ENCODE measurements at regions not wholly inside any gene's neighbourhood (a gene's known extent, or its start where the extent isn't known, plus 50 kb on each side); places are given as distances from the start of the nearest gene placed in this dataset.
"Not testable (repeated sequence)": the region's sequence is repeated elsewhere in the genome, so short reads cannot be mapped to it uniquely, and the experiment has no call there.

- DNase-seq, result no peak
These were observed 1530.0 kb downstream of the PCDH18 start for GRCh38 chr4:136002316-136002715.

DNA sequence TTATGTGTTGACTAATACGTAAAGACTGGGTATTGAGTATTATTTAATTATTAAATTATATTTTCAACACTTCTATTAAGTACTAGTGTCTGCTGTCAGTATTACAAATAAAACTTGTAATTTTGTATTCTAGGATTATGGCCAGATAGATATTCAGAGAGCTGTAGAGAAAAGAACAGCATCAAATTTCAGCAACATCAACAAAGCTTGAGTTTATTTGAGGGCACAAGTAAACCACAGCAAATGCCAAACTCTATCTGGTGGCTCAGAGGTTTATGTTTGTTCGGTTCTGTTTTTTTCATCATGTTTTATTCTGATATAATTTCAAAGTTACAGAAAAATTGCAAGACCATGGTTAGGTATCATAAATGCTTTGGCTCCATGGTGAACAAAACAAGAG is 1530.5 kb downstream of the PCDH18 start:
- no peak for DNase-seq

DNA sequence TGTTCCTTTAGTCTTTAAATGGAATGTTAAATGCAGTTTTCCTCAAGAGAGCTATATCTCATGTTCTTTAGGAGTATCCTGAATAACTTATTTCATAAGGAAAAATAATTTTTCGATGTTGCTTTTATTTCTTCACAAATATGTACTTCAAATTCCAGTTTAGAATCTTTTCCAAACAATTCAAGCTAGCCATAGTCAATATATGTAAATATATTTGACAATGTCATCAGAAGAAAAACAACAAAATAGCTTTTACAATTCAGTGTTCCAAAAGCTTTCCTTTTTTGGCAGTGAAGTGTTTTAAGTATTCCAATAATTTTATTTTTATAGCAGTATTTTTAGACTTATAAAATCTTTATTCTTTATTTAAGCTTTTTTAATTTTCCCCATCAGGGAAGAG is 1532.0 kb downstream of the PCDH18 start:
- no peak for DNase-seq

DNA sequence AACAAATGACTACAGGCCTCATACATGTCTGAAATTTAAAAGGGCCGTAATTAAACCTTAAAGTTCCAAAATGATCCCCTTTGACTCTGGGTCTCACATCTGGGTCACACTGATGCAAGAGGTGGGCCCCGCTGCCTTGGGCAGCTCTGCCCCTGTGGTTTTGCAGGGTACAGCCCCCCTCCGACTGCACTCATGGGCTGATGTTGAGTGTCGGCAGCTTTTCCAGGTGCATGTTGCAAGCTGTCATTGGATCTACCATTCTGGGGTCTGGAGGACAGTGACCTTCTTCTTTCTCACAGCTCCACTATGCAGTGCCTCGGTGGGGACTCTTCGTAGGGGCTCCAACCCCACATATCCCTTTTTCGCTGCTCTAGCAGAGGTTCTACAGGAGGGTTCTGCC is 1537.9 kb downstream of the PCDH18 start:
- no peak for DNase-seq

DNA sequence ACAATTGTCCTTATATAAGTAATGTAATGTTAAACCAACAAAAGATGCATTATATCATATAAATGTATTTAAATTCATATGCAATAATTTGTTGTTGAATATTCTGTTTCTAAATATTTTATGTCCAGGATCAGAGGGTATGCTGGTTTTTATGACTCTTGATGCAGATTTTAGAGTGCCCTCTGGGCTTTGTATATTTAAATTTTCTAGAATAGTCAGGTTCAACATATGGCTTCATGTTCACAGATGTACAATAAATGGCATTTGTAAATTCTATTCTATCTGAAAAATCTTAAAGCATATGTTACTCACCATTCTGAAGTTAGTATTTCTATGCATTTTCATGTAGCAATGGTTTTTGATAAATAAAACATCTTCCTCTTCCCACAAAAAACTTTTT is 1555.4 kb downstream of the PCDH18 start:
- no peak for DNase-seq

GRCh38 chr4:135966936-135967335 is 1565.4 kb downstream of the PCDH18 start:
- DNase-seq, result no peak

DNA sequence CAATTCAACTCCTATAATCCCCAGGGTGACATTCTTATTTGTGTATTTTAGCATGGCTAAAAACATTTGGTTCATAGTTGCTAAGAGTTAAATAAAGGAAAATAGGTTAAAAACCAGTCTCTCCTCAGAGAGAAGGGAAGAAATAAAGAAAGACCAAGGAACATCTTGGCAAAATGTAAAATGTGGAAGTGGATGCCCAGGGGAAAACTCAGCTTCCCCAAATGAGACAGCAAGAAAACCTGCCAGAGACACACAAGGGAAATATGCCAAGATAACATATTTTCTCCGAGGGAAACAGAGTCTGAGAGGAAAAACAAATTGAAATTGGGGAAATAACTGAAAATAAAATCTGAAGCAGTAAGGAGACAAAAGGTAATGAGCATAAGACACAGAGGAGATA is 1569.3 kb downstream of the PCDH18 start:
- DNase-seq, result no peak

DNA sequence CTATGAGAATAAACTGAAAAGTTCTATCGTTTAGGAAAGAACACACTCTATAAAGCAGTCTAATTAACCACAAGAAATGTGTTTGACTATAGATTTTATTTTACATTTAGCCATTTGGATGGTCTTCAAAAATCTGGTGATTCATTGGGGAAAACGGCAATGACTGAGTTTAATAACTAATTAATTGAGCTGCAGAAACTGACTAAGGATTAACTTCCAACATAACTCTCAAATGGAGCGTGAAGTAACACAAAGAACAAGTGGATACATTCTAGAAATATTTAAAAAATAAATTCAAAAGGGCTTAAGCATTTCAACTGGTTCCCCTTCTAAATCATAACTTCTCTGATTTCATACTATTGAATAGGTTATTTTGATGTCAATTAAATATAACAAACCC is 1582.4 kb downstream of the PCDH18 start:
- DNase-seq, result no peak

DNA sequence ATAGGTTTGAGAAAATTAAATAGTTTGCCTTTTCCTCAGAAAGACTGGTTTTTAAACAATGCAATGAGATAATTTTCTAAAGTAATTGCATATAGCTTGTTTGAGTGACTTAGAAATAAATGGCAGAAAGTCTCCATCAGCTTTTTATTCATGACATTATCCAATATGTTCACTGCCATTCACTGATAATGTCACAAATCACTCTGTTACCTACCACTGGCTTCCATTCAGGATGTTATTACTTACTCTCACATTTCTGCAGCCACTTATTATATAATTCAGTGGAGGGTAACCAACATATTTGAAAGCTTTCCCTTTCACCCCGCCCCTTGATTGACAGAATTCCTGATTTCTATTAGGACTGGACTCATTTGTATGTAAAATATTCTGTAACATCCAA is 1583.5 kb downstream of the PCDH18 start:
- no peak for DNase-seq

- DNase-seq, result no peak
These were observed 1590.6 kb downstream of the PCDH18 start for GRCh38 chr4:135941671-135942070.

- DNase-seq, result no peak
These were observed 1598.3 kb downstream of the PCDH18 start for GRCh38 chr4:135934026-135934425.

DNA sequence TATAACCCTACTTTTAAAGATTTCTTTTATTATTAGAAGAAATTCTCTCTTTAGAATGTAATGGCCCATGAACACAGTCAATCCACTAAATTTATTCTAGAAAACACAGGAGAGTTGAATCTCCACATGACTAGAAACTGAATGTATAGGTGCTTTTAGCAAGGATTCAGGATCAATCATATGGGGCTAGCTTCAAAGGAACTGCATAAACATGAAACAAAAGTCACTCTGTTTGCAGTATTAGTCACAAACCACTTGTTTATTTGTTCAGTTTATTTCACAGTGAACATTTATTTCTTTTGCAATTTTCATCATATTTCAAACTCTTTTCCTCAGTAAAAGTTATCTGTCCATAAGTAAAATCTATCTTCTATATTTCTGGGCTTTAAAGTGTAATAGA is 1604.6 kb downstream of the PCDH18 start:
- no peak for DNase-seq

- no peak for DNase-seq
These were observed 1611.2 kb downstream of the PCDH18 start for GRCh38 chr4:135921081-135921480.

GRCh38 chr4:135917011-135917410 is 1615.3 kb downstream of the PCDH18 start:
- DNase-seq, result no peak

GRCh38 chr4:135900956-135901355 is 1631.3 kb downstream of the PCDH18 start:
- DNase-seq, result no peak

DNA sequence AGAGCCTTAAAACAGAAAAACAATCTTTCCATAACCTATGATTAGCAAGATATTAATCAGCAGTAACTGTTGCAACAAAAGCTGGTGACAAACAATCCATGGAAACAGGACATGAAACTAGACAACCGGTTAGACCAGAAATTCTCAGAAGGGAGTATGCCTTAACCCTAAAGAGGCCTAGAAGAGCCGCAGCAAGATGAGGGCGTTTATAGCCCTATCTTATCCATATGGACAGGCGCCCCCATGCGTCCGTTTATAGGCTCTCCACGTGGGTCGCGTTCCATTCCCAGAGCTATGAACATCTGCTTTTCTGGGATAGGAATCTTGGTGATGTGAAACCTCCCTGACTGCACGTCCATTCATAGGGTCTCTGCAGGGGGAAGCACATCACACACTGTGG is 1662.7 kb upstream of the PABPC4L start:
- DNase-seq, result not testable (repeated sequence)

GRCh38 chr4:135840781-135841180 is 1639.2 kb upstream of the PABPC4L start:
- DNase-seq, result no peak

DNA sequence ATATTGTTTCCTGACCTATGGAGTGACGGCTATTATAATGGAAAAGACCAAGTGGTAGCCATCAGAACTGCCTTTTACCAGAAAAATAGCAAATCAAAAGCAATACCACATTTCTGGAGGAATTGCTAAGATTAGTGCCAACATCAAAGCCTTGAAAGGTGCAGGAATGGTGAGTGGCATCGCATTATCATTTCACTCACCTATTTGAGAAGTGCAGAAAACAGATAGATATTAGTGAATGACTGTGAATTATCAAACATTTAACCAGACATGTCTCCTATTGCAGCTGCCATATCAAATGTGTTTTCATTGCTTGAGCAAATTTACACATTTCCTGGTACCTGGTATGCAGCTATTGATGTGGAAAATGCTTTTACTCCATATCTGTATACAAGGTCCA is 1638.1 kb upstream of the PABPC4L start:
- DNase-seq, result no peak

DNA sequence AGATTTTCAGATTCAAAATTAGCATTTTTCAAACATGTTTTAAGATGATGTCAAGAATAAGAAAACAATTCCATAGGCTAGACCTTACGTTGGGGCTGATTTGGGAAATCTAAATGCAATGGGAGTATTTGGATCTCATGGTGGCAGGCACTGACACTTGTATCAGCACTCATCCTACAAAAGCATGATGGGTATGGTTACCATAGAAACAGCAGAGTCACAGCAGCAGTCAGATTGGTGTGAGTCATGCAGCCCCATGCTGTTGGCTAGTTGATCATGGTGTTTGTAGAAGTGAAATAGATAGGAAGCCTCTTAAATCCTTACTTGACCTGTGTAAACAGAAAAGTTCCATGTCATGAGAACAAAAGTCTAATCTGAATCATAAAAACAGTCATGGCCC is 1637.3 kb upstream of the PABPC4L start:
- DNase-seq, result no peak

GRCh38 chr4:135834471-135834870 is 1632.9 kb upstream of the PABPC4L start:
- no peak for DNase-seq

DNA sequence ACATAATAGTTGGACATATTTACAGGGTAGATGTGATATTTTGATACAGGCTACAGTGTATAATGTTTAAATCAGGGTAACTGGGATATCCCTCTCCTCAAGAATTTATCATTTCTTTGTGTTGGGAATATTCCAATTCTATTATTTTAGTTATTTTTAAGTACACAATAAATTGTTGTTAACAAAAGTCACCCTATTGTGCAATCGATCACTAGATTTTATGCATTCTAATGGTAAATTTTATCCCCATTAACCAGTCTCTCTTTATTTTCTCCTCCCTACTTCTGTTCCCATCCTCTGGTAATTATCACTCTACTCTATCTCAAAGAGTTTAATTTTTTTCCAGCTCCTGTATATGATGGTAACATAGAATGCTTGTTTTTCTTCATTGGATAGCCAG is 1631.9 kb upstream of the PABPC4L start:
- DNase-seq, result no peak

- DNase-seq, result no peak
These were observed 1623.2 kb upstream of the PABPC4L start for GRCh38 chr4:135824759-135825296.

DNA sequence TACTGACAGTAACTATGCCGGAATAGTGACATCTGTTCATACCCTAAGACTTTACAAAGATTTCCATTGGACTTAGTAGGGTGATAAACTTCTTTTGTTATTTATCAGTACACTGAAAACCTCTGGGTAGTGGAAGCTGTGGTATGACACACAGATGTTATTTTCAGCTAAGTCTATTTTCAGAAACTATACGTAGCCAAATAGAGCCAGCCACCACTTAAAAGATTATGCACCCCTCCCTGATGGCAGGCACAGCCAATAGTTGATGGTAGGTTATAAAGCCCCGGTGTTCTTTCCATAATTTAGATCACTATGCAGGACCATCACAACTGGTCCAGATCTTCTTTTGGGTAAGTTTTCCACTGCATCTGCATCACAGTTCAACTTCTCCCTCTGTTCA is 1603.2 kb upstream of the PABPC4L start:
- no peak for DNase-seq

- no peak for DNase-seq
These were observed 1575.8 kb upstream of the PABPC4L start for GRCh38 chr4:135777361-135777760.

DNA sequence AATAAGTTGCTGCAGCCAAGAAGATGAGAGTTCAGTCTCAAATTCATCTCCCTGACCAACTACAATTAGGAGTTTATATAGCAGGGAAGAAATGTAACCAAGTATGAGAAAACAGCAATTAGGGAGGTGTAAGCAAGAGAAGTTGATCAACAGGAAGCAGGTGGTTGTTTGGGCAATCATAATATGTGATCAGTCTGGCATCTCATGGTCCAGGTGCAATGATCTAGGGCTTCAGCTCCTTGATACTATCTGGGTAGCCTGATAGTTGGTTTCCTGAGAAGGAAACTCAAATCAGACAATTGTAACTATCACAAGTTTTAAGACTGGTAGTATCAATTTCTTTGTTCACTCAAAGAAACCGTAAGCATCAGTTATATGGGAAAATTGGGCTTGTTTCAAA is 1574.3 kb upstream of the PABPC4L start:
- no peak for DNase-seq

DNA sequence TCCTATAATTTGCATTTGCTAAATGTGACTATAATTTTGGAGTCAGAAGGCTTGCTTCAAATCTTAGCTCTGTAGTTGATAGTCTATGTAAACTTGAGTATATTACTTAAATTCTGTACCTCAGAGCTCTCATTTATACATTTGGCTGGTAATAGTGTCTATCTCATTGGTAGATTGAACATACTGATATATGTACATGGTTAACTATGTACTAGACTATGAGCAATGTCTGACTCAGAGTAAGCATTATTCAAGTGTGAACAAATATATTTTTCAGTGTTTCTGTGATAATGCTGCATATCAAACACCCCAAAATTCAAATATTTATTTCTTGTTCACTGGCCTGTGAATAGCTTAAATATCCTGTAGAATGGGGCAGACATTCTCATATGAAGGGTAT is 1568.9 kb upstream of the PABPC4L start:
- DNase-seq, result no peak
